Caki2 (cell line): ENCODE measurements at regions not wholly inside any gene's neighbourhood (a gene's known extent, or its start where the extent isn't known, plus 50 kb on each side); places are given as distances from the start of the nearest gene placed in this dataset.

ENCODE experiments used
- DNase-seq: peaks from one replicate; pipeline ENCODE4 v3.0.0-alpha.2; 2015; ENCODE audit warnings: low read depth
- in situ Hi-C: cut with HindIII; loops from 2 replicates; pipeline ENCODE4 v1.10.0; 2016; ENCODE audit warnings: low sequenced_read_pairs, low pct_unique_long_range_greater_than_20kb, mixed read lengths

GRCh38 chr9:19732441-19732951 is 56.3 kb downstream of the SLC24A2 start:
- no peak for DNase-seq
- in situ Hi-C loops = no loop called here

- in situ Hi-C loops = no loop called here
- DNase-seq = no peak
Measured at GRCh38 chr9:19728101-19728500, 60.7 kb downstream of the SLC24A2 start.

GRCh38 chr9:19725970-19726369 is 62.9 kb downstream of the SLC24A2 start:
- in situ Hi-C loops = no loop called here
- no peak for DNase-seq

- DNase-seq = peak; percentile 6
- in situ Hi-C loops = no loop called here
Measured at GRCh38 chr9:19720377-19720776, 68.5 kb downstream of the SLC24A2 start.

- in situ Hi-C loops = no loop called here
- no peak for DNase-seq
Measured at GRCh38 chr9:19703702-19704101, 85.1 kb downstream of the SLC24A2 start.

GRCh38 chr9:19701991-19702390 is 86.8 kb downstream of the SLC24A2 start:
- DNase-seq = no peak
- in situ Hi-C loops = no loop called here

GRCh38 chr9:19701274-19701673 is 87.6 kb downstream of the SLC24A2 start:
- in situ Hi-C loops = no loop called here
- DNase-seq = no peak

GRCh38 chr9:19700699-19701098 is 88.1 kb downstream of the SLC24A2 start:
- DNase-seq = no peak
- in situ Hi-C loops = no loop called here

GRCh38 chr9:19699756-19700155 is 89.1 kb downstream of the SLC24A2 start:
- DNase-seq = no peak
- in situ Hi-C loops = no loop called here

GRCh38 chr9:19698960-19699359 is 89.9 kb downstream of the SLC24A2 start:
- no peak for DNase-seq
- in situ Hi-C loops = no loop called here

GRCh38 chr9:19694601-19695000 is 94.2 kb downstream of the SLC24A2 start:
- in situ Hi-C loops = no loop called here
- no peak for DNase-seq

GRCh38 chr9:19690128-19690527 is 98.7 kb downstream of the SLC24A2 start:
- DNase-seq = no peak
- in situ Hi-C loops = no loop called here

GRCh38 chr9:19689328-19690101 is 99.3 kb downstream of the SLC24A2 start:
- DNase-seq = no peak

GRCh38 chr9:19683715-19684114 is 105.1 kb downstream of the SLC24A2 start:
- no peak for DNase-seq
- in situ Hi-C loops = no loop called here

More at GRCh38 chr9:19689328-19690101, 99.3 kb downstream of the SLC24A2 start:
- in situ Hi-C loops = no loop called here

- in situ Hi-C loops = no loop called here
- no peak for DNase-seq
Measured at GRCh38 chr9:19682397-19682796, 106.4 kb downstream of the SLC24A2 start.

- in situ Hi-C loops = no loop called here
Measured at GRCh38 chr9:19681846-19682245, 107.0 kb downstream of the SLC24A2 start.

GRCh38 chr9:19677924-19678323 is 110.9 kb downstream of the SLC24A2 start:
- DNase-seq = no peak
- in situ Hi-C loops = no loop called here

More at GRCh38 chr9:19681846-19682245, 107.0 kb downstream of the SLC24A2 start:
- DNase-seq = no peak

GRCh38 chr9:19675492-19675891 is 113.3 kb downstream of the SLC24A2 start:
- in situ Hi-C loops = no loop called here
- no peak for DNase-seq

- in situ Hi-C loops = no loop called here
- no peak for DNase-seq
Measured at GRCh38 chr9:19666575-19666974, 122.3 kb downstream of the SLC24A2 start.
